ENCODE measurements at regions not wholly inside any gene's neighbourhood (a gene's known extent, or its start where the extent isn't known, plus 50 kb on each side); places are given as distances from the start of the nearest gene placed in this dataset.
A peak's percentile ranks its signal among the peaks of the same experiment; 100 is the strongest.
"Not testable (repeated sequence)": the region's sequence is repeated elsewhere in the genome, so short reads cannot be mapped to it uniquely, and the experiment has no call there.

DNA sequence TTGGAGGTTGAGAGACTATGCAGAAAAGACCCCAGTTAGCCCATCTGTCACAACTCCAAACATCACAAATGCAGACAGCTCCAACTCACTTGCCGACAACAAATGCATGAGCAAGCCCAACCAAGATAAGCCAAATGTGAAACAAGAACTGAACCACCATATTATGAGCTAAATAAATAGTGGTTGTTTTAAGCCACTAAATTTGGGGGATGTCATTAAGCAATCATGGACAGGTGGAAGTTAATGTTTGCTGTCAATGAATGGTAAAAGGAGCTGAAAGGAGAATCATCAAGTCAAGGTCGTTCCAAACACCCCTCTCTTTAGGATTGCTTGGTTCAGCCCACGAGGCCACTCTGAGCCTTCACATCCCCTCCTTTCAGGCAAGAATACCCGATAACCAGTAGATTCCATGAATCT lies 71.2 kb upstream of the PLCB4 start:
- TF ChIP-seq, protein P1, sequence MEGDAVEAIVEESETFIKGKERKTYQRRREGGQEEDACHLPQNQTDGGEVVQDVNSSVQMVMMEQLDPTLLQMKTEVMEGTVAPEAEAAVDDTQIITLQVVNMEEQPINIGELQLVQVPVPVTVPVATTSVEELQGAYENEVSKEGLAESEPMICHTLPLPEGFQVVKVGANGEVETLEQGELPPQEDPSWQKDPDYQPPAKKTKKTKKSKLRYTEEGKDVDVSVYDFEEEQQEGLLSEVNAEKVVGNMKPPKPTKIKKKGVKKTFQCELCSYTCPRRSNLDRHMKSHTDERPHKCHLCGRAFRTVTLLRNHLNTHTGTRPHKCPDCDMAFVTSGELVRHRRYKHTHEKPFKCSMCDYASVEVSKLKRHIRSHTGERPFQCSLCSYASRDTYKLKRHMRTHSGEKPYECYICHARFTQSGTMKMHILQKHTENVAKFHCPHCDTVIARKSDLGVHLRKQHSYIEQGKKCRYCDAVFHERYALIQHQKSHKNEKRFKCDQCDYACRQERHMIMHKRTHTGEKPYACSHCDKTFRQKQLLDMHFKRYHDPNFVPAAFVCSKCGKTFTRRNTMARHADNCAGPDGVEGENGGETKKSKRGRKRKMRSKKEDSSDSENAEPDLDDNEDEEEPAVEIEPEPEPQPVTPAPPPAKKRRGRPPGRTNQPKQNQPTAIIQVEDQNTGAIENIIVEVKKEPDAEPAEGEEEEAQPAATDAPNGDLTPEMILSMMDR (IDR thresholded peaks at IDR 0.05; ENCODE audit: control insufficient read depth, insufficient read depth, low read depth, low read length, missing control alignments) = no peak
- no peak overlapping the region for H3K4me3 ChIP-seq (ENCODE audit: control insufficient read depth, low read depth, low read length)
- no peak for DNase-seq (ENCODE audit: low read depth)

DNA sequence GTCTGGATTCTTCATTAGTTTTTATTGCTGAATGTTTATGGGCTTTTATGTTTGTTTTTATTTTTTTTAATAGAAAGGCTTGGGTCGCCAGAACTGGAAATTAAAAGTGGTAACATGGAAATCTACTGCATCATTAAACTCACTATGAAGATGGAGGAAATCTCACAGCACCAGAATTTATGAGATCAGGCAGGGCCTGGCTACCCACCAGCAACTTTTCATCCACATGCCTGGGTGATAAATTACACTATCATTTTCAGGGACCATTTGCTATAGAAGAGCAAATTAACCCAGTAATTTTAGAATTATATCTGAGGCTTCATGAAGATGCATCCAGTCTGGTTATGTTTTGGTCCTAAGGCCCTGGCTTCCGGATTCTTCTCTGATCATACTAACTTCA lies 57.8 kb upstream of the PLCB4 start:
- no peak for DNase-seq (ENCODE audit: low read depth)
- no peak overlapping the region for H3K4me3 ChIP-seq (ENCODE audit: control insufficient read depth, low read depth, low read length)
- TF ChIP-seq, protein P1 (IDR thresholded peaks at IDR 0.05; ENCODE audit: control insufficient read depth, insufficient read depth, low read depth, low read length, missing control alignments) = no peak

DNA sequence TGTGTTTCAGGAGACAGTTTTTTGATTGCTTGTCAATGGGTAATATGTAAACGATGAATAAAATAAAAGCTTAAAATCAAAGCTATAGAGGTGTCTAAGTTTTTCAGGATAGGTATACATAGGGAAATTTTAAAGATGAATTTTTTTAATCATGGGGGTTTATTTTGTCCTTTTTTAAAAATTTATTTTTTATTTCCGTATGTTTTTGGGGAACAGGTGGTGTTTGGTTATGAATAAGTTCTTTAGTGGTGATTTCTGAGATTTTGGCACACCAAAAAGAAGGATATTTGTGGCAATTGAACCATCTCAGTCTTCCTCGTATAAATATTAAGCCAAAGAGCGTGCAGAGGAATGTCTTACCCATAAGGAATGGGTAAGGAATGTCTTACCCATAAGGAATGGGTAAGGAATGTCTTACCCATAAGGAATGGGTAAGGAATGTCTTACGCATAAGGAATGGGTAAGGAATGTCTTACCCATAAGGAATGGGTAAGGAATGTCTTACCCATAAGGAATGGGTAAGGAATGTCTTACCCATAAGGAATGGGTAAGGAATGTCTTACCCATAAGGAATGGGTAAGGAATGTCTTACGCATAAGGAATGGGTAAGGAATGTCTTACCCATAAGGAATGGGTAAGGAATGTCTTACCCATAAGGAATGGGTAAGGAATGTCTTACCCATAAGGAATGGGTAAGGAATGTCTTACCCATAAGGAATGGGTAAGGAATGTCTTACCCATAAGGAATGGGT lies 53.5 kb upstream of the PLCB4 start:
- H3K4me3 ChIP-seq (ENCODE audit: control insufficient read depth, low read depth, low read length) = not testable (repeated sequence)
- peak; percentile 7 for DNase-seq (ENCODE audit: low read depth)

DNA sequence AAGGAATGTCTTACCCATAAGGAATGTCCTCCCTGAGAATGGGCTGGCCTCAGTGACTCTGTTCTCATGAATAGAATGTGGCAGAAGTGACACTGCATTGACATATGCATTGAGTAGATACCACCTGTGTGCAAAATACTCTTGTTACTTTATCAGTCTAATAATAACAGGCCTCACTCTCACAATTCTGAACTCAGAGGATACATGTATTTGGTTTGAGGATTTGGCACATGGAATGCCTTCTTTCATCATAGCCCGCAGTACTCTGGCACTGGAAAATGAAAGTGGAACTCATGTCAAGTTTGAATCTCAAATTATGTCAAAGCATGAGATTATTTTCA lies 52.9 kb upstream of the PLCB4 start:
- H3K4me3 ChIP-seq (ENCODE audit: control insufficient read depth, low read depth, low read length) = no peak overlapping the region
- peak; percentile 56 for DNase-seq (ENCODE audit: low read depth)
- TF ChIP-seq, protein P1 (IDR thresholded peaks at IDR 0.05; ENCODE audit: control insufficient read depth, insufficient read depth, low read depth, low read length, missing control alignments) = no peak

DNA sequence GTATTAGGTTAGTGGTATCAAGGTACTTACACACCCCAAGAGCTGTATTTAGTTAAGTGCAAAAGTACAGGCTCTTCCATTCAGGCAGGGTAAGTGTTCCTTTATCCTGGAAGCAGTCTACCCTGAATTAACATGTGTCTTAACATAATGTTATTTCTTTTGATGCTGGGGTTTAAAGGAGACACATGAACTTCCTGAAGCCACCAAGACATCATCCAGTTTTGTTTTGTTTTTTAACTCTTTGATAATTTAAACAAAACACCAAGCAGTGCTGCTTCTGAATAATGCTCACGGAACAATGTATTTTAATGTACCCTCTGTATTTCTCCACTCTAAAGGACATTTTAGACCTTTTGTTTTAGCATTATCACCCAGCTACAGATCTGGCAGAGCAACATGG lies 50.5 kb upstream of the PLCB4 start:
- no peak overlapping the region for H3K4me3 ChIP-seq (ENCODE audit: control insufficient read depth, low read depth, low read length)
- no peak for DNase-seq (ENCODE audit: low read depth)
- TF ChIP-seq, protein P1 (IDR thresholded peaks at IDR 0.05; ENCODE audit: control insufficient read depth, insufficient read depth, low read depth, low read length, missing control alignments) = no peak

All from AG09309 (cell line).